Heart left ventricle (tissue), 13 donors: ENCODE measurements at regions not wholly inside any gene's neighbourhood (a gene's known extent, or its start where the extent isn't known, plus 50 kb on each side); places are given as distances from the start of the nearest gene placed in this dataset.

Source experiments
- POLR2A ChIP-seq, 2 donors: fragments of 450-650 bp; IDR thresholded peaks; one replicate each; pipeline ENCODE4 v1.6.1; 2017; ENCODE audit warnings: antibody characterized with exemption in 2 of 2, mild to moderate bottlenecking in 2 of 2, moderate library complexity in 2 of 2
- TF ChIP-seq, protein P1 (sequence below), 12 donors: fragments of 200-600 bp; sonication (generic) in 4 of 12; IDR thresholded peaks; one replicate each; pipeline versions ENCODE4 v1.5.0 to v1.8.0; 2018 to 2022; ENCODE audit warnings: antibody characterized with exemption in 12 of 12, mild to moderate bottlenecking in 5 of 12
- donor health status: ischemic (EF 13 %, LVEDD 7.1; RV severe dilation, severe dysfunction).
- donor health status: DM: no; HTN: yes; CAD: no.
- donor health status: DM: no; HTN: no; CAD: no.
- donor health status: ischemic (EF 25% LVEDD 6.9; RV normal size, moderate dysfunction).
- donor health status: ischemic (EF 25% LVEDD 5.7; RV mildly dilated, moderate dysfunction).
- donor health status: ischemic (EF 35%, LVEDD 5.7; RV mildly dilated, moderate dysfunction).
- donor health status: nonischemic (EF 11% LVEDD 7.7; RV severe dilation, severe dysfunction).
- donor health status: DM: yes; HTN: yes; CAD: no.
- donor health status: PGD.
- donor health status: ischemic (EF 29% LVEDD 5.4; RV normal size, mild dysfunction).
- donor health status: nonischemic (EF 23%, LVEDD 6.1; RV moderate dilation, normal function).

DNA sequence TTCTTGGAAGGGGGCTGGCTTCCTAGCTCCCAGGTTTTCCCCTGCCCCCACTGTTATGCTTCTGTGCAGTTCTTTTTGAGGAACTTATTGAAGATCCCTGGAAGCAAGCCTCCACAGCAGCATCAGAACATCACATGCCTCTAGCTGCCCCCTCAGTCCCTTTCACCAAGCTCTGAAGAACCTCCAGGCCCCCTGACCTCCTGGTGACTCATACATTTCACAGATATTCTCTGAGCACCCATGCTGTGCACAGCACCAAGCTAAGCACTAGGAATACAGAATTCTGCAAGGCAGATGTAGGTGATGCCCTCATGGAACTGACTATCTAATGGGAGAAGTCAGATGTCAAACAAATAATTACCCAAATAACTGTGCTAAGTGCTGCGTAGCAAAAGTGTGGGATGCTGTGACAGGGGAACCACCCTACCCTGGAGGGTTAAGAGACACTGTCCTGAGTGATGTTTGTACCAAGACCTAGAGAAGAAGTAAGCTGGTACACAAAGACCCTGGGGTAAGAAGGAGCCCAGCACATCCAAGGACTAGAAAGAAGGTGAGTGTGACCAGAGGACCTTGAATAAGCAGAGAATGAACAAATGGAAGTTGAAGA is 213.7 kb upstream of the NR4A3 start:
- TF ChIP-seq, protein P1, sequence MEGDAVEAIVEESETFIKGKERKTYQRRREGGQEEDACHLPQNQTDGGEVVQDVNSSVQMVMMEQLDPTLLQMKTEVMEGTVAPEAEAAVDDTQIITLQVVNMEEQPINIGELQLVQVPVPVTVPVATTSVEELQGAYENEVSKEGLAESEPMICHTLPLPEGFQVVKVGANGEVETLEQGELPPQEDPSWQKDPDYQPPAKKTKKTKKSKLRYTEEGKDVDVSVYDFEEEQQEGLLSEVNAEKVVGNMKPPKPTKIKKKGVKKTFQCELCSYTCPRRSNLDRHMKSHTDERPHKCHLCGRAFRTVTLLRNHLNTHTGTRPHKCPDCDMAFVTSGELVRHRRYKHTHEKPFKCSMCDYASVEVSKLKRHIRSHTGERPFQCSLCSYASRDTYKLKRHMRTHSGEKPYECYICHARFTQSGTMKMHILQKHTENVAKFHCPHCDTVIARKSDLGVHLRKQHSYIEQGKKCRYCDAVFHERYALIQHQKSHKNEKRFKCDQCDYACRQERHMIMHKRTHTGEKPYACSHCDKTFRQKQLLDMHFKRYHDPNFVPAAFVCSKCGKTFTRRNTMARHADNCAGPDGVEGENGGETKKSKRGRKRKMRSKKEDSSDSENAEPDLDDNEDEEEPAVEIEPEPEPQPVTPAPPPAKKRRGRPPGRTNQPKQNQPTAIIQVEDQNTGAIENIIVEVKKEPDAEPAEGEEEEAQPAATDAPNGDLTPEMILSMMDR (IDR thresholded peaks at IDR 0.05): no peak
- no peak for TF ChIP-seq POLR2A (IDR thresholded peaks at IDR 0.05)
